GM19351 (cell line): ENCODE measurements at regions not wholly inside any gene's neighbourhood (a gene's known extent, or its start where the extent isn't known, plus 50 kb on each side); places are given as distances from the start of the nearest gene placed in this dataset.
"Not testable (repeated sequence)": the region's sequence is repeated elsewhere in the genome, so short reads cannot be mapped to it uniquely, and the experiment has no call there.

Experiments used
- ATAC-seq: cut with Tn5 transposase; IDR thresholded peaks from one replicate; pipeline ENCODE4 v1.9.1; 2021; ENCODE audit warnings: mild to moderate bottlenecking, moderate library complexity; ENCODE audit not compliant: unreplicated experiment

DNA sequence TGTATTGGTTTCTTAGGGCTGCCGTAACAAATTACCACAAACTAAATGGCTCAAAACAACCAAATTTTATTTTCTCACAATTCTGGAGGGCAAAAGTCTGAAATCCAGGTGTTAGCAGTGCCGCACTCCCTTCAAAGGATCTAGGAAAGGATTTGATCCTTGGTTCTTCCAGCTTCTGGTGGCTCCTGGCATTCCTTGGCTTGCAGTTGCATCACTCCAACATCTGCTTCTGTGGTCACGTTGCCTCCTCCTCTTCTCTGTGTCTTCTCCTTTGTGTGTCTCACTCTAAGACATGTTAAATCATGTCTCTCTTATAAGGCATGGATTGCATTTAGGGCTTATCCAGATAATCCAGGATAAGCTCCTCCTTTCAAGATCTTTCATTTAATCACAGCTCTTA, 262.2 kb downstream of the MEX3B start:
- no peak for ATAC-seq

- ATAC-seq: no peak
Observed at GRCh38 chr15:81783076-81783475, 262.7 kb downstream of the MEX3B start.

- no peak for ATAC-seq
Observed at GRCh38 chr15:81781395-81781794, 264.4 kb downstream of the MEX3B start.

DNA sequence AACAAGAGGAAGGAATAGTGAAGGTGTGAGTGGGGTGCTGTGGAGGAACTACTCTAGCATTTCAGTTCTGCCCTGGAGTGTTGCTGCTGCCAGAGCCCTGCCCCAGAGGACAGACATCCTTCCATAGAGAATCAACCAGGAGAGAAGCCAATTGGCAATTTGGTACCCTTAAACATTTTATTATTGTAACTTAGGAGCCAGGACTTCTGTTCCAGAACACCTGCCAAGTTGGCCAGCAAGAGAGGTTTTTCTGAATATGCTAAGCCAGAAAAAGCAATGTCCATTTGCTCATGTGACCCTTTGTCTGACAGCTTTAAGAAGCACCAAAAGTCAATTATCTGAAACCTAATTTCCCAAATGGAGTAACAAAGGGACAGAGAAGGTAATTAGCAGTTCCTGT, 264.9 kb downstream of the MEX3B start:
- no peak for ATAC-seq

GRCh38 chr15:81779181-81779580, 266.6 kb downstream of the MEX3B start:
- no peak for ATAC-seq

GRCh38 chr15:81777546-81777945, 268.3 kb downstream of the MEX3B start:
- ATAC-seq: no peak

- no peak for ATAC-seq
Observed at GRCh38 chr15:81776976-81777375, 268.8 kb downstream of the MEX3B start.

DNA sequence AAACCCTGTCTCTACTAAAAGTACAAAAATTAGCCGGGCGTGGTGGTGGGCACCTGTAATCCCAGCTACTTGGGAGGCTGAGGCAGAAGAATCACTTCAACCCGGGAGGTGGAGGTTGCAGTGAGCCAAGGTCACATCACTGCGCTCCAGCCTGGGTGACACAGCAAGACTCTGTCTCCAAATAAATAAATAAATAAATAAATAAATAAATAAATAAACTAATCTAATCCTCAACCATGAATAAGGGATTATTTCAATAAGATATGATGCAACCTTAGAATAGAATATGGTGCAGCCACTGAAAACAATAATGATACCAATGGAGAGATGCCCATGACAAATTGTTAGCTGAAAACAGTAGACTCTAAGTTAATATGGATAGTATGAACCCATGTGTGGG, 270.0 kb downstream of the MEX3B start:
- not testable (repeated sequence) for ATAC-seq

GRCh38 chr15:81774309-81774708, 271.5 kb downstream of the MEX3B start:
- ATAC-seq: no peak

GRCh38 chr15:81768773-81769172, 277.0 kb downstream of the MEX3B start:
- no peak for ATAC-seq

DNA sequence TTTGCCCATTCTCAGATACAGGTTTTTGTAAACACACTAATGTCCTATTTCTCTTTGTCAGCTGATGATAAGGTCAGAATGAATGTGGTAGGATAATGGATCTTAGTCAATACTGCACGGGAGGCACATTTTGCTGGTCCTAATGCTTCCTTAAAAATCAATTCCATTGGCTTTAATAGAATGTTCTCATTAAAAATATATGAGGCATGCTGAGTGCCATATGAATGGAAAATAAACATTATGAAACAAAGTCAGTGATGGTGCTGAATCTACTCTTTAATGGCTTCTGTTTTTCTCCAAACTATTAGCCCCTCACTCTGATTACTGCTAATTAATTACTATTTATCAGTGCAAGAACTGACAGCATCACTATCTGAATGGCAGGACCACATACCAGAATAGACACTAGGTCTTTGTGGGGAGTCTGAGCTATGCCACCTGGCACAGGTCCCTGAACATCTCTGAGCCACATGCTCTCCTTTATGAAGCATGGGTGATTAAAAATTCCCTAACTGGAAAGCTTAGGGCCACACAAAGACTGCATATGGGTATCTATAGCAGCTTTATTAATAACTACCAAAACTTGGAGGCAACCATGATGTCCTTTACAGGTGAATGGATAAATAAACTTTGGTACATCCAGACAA, 278.9 kb downstream of the MEX3B start:
- ATAC-seq: no peak

- ATAC-seq: no peak
Observed at GRCh38 chr15:81765816-81766215, 280.0 kb downstream of the MEX3B start.

GRCh38 chr15:81763304-81763703, 282.5 kb downstream of the MEX3B start:
- no peak for ATAC-seq

DNA sequence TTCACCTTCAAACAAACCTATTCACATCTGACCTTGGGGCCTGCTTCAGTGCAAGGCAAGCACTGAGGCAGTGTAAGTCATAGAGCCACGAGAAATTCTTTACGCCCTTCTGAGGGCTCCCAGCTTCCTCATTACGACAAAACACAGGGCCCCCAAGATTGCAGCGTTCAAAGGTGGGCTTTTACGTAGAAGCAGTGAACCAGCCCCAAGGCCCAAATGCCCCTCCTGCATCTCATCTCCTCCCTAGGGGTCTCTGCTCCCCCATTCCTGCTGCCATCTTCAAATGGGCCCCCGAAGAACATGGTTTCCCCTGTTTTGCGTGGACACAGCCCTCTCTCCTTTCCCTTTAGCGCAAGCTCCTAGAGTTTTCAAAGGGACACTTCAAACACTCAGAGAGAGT, 285.1 kb downstream of the MEX3B start:
- ATAC-seq: no peak

DNA sequence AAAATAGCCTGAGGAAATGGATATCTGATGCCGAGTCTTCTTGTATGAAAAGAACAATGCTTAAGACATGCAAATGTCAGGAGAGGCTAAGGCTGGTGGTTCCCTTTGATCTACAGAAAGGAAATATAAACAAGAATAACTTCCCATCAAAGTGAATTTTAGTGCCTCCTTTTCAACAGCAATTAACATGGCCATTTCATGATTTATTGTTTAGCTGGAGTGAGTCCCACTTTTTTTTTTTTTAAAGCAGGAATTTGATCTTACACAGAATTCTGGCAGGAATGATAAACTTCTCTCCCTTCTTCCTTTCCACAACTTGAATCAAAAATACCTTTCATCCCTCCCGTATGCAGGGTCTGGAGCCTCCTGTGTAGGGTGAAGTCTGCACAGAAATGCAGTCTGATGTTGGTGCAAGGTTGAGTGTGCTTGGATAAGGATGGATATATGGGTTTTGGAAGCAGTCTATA, 287.0 kb downstream of the MEX3B start:
- no peak for ATAC-seq

DNA sequence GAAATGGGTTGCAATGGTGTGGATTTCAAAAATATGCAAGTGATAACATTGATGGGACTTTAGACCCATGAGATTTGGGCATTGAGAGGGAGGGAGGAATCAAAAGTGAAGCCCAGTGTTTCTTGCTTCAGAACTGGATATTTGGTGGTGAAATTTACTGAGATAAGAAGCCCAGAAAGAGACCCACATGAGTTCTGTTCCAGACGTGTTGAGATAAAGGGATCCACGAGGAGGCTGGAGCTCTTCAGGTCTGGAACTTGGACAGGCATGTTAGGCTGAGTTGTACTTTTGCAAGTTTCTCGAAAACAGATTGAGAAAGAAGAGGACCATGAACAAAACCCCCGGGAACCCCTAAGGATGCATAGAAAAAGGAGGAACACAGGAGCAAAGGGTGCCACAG, 290.2 kb downstream of the MEX3B start:
- ATAC-seq: no peak

GRCh38 chr15:81754078-81754477, 291.7 kb downstream of the MEX3B start:
- ATAC-seq: no peak

- ATAC-seq: no peak
Observed at GRCh38 chr15:81752974-81753373, 292.8 kb downstream of the MEX3B start.

DNA sequence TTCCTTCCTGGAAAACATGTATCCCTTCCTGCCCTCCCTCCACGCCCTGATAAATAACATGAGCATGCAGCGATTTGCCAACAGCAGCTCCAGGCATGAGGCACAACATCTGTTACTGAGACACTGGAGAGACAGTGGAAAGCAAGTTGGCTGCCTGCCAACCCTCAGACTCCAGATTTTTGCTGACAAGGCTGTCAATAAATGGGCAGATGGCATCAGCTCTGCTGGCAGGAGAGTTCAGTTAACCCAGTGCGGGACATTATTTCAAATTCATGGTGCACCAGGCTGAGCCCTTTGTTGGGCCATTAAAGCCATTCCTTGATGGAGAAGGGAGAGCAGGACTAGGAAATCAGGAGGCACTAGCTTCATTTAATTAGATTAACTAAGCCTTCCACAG, 293.3 kb downstream of the MEX3B start:
- ATAC-seq: no peak

- no peak for ATAC-seq
Observed at GRCh38 chr15:81751816-81752545, 293.8 kb downstream of the MEX3B start.

- no peak for ATAC-seq
Observed at GRCh38 chr15:81751256-81751655, 294.6 kb downstream of the MEX3B start.

GRCh38 chr15:81749716-81750375, 296.0 kb downstream of the MEX3B start:
- no peak for ATAC-seq
